ENCODE measurements at regions not wholly inside any gene's neighbourhood (a gene's known extent, or its start where the extent isn't known, plus 50 kb on each side); places are given as distances from the start of the nearest gene placed in this dataset.

DNA sequence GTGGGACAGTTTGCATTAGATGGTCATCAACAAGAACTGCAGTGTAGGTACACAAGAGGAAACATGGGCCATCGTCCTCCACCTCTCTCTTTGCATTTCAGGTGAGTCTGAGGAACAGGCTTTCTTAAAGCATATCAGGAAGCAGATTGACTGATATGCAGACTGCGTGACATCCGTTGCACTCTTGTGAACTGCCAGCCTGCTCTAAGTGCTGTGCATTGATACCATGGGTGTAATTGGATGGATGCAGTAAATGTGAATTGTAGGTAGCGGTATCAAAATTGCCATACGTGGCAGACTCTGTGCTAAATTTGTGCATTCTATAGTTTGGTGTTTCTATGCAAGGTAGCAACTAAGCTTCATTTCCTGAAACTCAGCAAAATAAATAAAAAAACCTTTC lies 1008.3 kb downstream of the EFNB2 start:
- TF ChIP-seq, protein P1, sequence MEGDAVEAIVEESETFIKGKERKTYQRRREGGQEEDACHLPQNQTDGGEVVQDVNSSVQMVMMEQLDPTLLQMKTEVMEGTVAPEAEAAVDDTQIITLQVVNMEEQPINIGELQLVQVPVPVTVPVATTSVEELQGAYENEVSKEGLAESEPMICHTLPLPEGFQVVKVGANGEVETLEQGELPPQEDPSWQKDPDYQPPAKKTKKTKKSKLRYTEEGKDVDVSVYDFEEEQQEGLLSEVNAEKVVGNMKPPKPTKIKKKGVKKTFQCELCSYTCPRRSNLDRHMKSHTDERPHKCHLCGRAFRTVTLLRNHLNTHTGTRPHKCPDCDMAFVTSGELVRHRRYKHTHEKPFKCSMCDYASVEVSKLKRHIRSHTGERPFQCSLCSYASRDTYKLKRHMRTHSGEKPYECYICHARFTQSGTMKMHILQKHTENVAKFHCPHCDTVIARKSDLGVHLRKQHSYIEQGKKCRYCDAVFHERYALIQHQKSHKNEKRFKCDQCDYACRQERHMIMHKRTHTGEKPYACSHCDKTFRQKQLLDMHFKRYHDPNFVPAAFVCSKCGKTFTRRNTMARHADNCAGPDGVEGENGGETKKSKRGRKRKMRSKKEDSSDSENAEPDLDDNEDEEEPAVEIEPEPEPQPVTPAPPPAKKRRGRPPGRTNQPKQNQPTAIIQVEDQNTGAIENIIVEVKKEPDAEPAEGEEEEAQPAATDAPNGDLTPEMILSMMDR (IDR thresholded peaks at IDR 0.05; ENCODE audit: borderline replicate concordance, control extremely low read depth, extremely low read depth, insufficient read depth, missing control alignments), result no peak
- in situ Hi-C loops (cut with MboI; ENCODE audit: low sequenced_read_pairs, unreplicated experiment), result no loop called here
- no peak for DNase-seq (ENCODE audit: low spot score)

DNA sequence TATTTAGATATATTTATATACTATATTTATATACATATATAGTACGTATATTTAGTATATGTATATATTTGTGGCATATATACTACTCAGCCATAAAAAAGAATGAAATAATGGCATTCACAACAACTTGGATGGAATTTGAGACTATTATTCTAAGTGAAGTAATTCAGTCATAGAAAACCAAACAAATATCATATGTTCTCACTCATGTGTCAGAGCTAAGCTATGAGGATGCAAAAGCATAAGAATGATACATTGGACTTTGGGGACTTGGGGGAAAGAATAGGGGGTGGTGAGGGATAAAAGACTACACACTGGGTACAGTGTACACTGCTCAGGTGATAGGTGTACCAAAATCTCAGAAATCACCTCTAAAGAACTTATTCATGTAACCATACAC lies 1015.7 kb downstream of the EFNB2 start:
- DNase-seq (ENCODE audit: low spot score), result no peak
- TF ChIP-seq, protein P1 (IDR thresholded peaks at IDR 0.05; ENCODE audit: borderline replicate concordance, control extremely low read depth, extremely low read depth, insufficient read depth, missing control alignments), result no peak
- in situ Hi-C loops (cut with MboI; ENCODE audit: low sequenced_read_pairs, unreplicated experiment), result no loop called here

DNA sequence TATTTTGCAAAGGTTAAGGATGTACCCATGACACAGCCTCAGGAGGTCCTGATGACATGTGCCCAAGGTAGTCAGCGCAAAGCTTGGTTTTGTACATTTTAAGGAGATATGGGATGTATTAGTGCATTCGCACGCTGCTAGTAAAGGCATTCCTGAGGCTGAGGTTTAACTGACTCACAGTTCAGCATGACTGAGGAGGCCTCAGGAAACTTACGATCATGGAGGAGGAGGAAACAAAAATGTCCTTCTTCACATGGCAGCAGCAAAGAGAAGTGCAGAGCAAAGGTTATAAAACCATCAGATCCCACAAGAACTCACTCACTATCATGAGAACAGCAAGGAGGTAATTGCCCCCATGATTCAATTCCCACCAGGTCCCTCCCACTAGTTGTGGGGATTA lies 1017.4 kb downstream of the EFNB2 start:
- no peak for DNase-seq (ENCODE audit: low spot score)
- TF ChIP-seq, protein P1 (IDR thresholded peaks at IDR 0.05; ENCODE audit: borderline replicate concordance, control extremely low read depth, extremely low read depth, insufficient read depth, missing control alignments), result no peak
- in situ Hi-C loops (cut with MboI; ENCODE audit: low sequenced_read_pairs, unreplicated experiment), result no loop called here

DNA sequence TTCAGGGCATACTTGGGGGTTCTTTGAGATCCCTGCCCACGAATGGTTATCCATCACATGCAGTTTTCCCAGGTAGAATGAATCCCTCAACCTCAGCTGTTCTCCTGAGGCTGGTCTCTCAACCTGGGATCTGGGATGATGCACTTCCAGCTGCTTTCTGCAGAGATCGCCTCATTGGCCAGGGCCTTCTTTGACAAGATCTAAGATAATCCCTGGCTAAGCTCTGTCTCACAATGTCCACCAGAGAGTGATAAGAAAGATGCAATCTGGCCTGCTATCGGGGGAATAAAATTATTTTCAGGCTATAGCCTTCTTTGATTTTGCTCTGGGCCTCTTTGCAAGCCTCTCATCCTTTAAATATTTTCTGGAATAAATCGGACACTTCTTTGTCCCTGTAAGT lies 1021.1 kb downstream of the EFNB2 start:
- DNase-seq (ENCODE audit: low spot score), result no peak
- TF ChIP-seq, protein P1 (IDR thresholded peaks at IDR 0.05; ENCODE audit: borderline replicate concordance, control extremely low read depth, extremely low read depth, insufficient read depth, missing control alignments), result no peak
- in situ Hi-C loops (cut with MboI; ENCODE audit: low sequenced_read_pairs, unreplicated experiment), result no loop called here

DNA sequence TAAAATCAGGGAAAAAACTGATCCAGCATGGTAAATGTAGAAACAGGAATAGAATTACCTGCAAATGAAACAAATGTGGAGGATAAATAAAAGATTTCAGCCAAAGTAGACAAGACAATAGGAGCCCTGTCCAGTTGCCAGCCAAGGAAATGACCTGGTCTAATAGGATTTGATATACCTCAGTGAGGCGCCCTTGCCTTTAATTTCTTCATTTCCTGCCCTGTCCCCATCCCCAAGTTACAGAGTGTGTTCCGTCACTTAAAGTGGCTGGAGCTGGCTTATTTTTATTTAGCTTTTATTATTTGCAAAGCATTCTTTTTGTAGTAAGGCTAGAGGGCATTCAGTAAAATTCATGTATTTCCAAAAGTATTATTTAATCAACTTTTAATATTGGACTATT lies 1022.0 kb downstream of the EFNB2 start:
- in situ Hi-C loops (cut with MboI; ENCODE audit: low sequenced_read_pairs, unreplicated experiment), result no loop called here
- TF ChIP-seq, protein P1 (IDR thresholded peaks at IDR 0.05; ENCODE audit: borderline replicate concordance, control extremely low read depth, extremely low read depth, insufficient read depth, missing control alignments), result no peak

DNA sequence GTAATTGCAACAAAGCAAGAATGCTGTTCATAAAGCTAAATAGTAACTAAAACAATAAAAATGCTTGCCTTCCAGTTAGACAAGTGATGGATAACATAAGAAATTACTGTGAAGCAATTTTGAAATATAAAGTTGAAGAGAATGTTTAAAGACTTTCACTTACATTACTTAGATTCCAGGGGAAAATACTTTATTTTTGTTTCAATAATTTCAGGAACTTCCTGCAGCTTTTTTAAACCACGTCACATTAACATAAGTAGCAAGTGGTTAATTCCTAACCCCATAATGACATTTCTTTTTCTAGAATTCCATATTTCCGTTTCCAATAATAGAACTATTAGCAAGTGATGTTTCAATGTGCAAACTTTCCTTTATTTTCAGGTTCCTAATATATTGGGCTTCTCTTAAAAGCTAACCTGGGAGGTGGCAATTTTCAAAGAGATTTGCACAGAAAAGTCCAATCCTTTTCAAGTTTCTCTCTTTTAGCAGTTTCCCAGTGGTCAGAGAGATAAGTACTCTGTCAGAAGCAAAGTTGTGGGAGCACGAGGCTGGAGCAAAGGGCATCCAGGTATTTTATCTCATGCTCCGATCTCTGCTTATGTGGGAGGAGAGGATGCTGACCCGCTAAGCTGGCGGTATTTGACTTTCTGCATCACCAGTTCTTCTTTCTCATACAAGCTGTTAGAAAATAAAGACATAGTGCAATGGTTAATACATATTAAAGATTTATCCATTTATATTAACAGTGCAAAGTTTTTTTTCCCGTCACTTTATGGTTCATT lies 1025.3 kb downstream of the EFNB2 start:
- in situ Hi-C loops (cut with MboI; ENCODE audit: low sequenced_read_pairs, unreplicated experiment), result no loop called here
- TF ChIP-seq, protein P1 (IDR thresholded peaks at IDR 0.05; ENCODE audit: borderline replicate concordance, control extremely low read depth, extremely low read depth, insufficient read depth, missing control alignments), result no peak
- DNase-seq (ENCODE audit: low spot score), result no peak

More for the DNA sequence above, 1022.0 kb downstream of the EFNB2 start:
- no peak for DNase-seq (ENCODE audit: low spot score)

Measured in GM13976 (cell line).